HG03520 (cell line): ENCODE measurements at regions not wholly inside any gene's neighbourhood (a gene's known extent, or its start where the extent isn't known, plus 50 kb on each side); places are given as distances from the start of the nearest gene placed in this dataset.
"Not testable (repeated sequence)": the region's sequence is repeated elsewhere in the genome, so short reads cannot be mapped to it uniquely, and the experiment has no call there.

Experiments used
- ATAC-seq: cut with Tn5 transposase; IDR thresholded peaks from one replicate; pipeline ENCODE4 v1.9.1; 2021; ENCODE audit warnings: mild to moderate bottlenecking, moderate library complexity; ENCODE audit not compliant: unreplicated experiment

GRCh38 chr9:72433616-72434267 lies 68.7 kb upstream of the ZFAND5 start:
- not testable (repeated sequence) for ATAC-seq

GRCh38 chr9:72431036-72431435 lies 66.0 kb upstream of the ZFAND5 start:
- ATAC-seq = no peak

DNA sequence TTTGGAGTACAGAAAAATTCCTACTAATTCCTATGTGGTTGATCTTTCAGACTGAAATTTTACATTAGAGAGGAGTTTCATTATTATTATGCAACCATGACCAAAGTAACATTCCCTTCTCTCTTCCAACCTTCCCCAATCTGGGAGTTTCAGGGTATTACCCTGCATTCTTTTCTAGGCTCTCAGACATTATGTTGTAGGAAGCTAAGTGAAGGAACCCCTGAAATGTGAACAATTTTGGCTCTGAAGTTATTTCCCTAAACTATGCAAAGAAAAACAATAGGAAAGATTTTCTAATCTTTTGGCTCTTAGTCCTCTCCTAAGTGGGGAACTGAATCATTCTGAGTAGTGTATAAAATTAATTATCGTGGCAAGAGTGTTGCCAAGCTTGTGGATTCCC lies 63.3 kb upstream of the ZFAND5 start:
- ATAC-seq = no peak

DNA sequence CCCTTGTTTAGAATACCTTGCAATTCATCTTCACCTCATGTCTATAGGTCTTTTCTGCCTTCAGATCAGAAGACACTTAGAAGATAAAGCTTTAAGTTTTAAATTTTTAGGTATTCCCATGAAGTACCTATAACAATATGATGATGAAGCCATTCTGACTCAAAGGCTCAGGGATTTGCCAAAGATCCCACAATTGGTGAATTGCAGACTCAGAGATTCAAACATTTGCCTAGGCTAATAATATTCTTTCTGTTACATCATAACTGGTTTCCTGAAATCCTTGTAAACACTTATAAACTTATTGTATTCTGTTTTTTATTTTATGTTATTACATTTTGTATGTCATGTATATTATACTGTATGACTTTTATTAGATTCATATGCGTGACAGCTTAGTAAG lies 62.8 kb upstream of the ZFAND5 start:
- ATAC-seq = no peak

DNA sequence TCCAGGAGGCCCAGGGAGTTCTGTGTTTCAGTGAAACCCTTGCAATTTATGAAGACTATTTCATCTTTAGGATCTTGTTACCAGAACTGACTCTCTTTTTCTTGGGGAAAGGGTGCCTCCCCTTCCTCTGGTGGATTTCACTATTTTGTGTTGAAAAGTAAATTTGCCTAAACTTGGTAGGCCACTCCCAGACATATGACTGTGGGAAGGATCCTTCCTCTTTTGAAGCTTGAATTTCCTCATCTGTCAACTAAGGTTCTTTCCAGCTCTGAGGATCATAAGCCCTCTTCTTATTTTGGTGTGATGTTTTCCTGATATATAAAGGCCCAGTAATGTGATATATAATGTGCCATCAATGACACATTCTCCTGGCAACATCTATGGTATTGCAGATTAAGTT lies 59.1 kb upstream of the ZFAND5 start:
- ATAC-seq = no peak

- no peak for ATAC-seq
These were observed 57.2 kb upstream of the ZFAND5 start for GRCh38 chr9:72422214-72422613.

GRCh38 chr9:72420783-72421182 lies 55.8 kb upstream of the ZFAND5 start:
- ATAC-seq = no peak

GRCh38 chr9:72415948-72416347 lies 50.9 kb upstream of the ZFAND5 start:
- ATAC-seq = no peak

DNA sequence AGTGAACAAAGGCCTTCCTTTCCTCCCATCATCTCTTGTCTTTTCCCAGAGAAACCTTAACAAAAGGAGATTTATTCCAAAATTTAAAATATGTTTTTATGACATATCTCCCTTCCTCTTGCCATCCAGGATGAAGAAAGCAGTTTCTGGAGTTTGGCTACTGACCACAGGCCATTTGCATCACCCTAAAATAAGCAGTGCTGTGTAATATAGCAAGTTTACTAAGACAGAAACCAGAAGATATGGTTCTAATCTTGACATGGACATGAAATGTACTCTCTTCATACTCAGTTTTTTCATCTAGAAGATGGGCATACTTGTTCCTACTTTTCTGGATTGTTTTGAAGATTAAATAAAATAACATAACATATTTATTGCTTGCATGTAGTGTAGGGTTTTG lies 50.2 kb upstream of the ZFAND5 start:
- no peak for ATAC-seq
